ENCODE measurements at regions not wholly inside any gene's neighbourhood (a gene's known extent, or its start where the extent isn't known, plus 50 kb on each side); places are given as distances from the start of the nearest gene placed in this dataset.
"Not testable (repeated sequence)": the region's sequence is repeated elsewhere in the genome, so short reads cannot be mapped to it uniquely, and the experiment has no call there.

DNA sequence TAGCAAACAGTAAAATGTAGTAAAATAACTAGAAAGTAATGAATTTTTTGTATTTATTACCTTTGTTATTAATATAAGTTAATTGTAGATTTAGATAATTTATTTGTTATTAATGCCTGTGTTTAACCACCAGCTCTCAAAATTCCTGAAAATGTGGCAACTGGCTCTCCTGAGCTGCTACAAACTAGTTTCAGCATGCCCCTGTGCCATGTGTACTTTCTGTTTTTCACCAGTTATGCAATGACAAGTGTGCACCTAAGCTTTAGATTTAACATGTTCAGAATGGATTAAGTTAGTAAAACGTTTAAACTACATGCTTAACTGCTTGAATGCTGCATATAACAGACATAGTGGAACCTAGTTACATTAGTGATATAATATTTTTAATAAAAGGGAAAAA is 88.1 kb downstream of the POSTN start:
- Histone ChIP-seq H3K27ac (ENCODE audit: low read depth, low read length) (no peak overlapping the region), H3K4me2 (ENCODE audit: insufficient read depth, low read length) (no peak overlapping the region), H2AFZ (ENCODE audit: low read length) (no peak overlapping the region), H4K20me1 (ENCODE audit: insufficient read depth, low read length) (no peaks in the 10 kb centered on the region), H3K4me1 (ENCODE audit: insufficient read depth, low read length) (peaks cover 9% of the 10 kb centered on the region), H3K4me3 (ENCODE audit: insufficient read depth, low read length) (no peak overlapping the region), H3K36me3 (ENCODE audit: insufficient read depth, low read length) (no peaks in the 10 kb centered on the region), H3K79me2 (ENCODE audit: insufficient read depth, low read length) (no peaks in the 10 kb centered on the region), H3K9me3 (ENCODE audit: low read depth, low read length) (no peaks in the 10 kb centered on the region), H3K27me3 (ENCODE audit: insufficient read depth, low read length) (no peaks in the 10 kb centered on the region)
- no peak for DNase-seq (ENCODE audit: insufficient read length, low spot score, missing footprints)
- no peak for TF ChIP-seq CTCF (IDR thresholded peaks at IDR 0.05; ENCODE audit: extremely low read depth, low read depth, low read length)

GRCh38 chr13:37505531-37505930 is 93.0 kb downstream of the POSTN start:
- H3K4me3 ChIP-seq (ENCODE audit: insufficient read depth, low read length) = no peak overlapping the region
- no peak overlapping the region for H3K4me2 ChIP-seq (ENCODE audit: insufficient read depth, low read length)
- H3K79me2 ChIP-seq (ENCODE audit: insufficient read depth, low read length) = no peaks in the 10 kb centered on the region
- no peaks in the 10 kb centered on the region for H3K9me3 ChIP-seq (ENCODE audit: low read depth, low read length)
- no peaks in the 10 kb centered on the region for H4K20me1 ChIP-seq (ENCODE audit: insufficient read depth, low read length)
- H2AFZ ChIP-seq (ENCODE audit: low read length) = no peak overlapping the region
- no peaks in the 10 kb centered on the region for H3K27me3 ChIP-seq (ENCODE audit: insufficient read depth, low read length)
- TF ChIP-seq CTCF (IDR thresholded peaks at IDR 0.05; ENCODE audit: extremely low read depth, low read depth, low read length) = no peak
- peaks cover 9% of the 10 kb centered on the region for H3K4me1 ChIP-seq (ENCODE audit: insufficient read depth, low read length)
- no peaks in the 10 kb centered on the region for H3K36me3 ChIP-seq (ENCODE audit: insufficient read depth, low read length)
- DNase-seq (ENCODE audit: insufficient read length, low spot score, missing footprints) = no peak
- H3K27ac ChIP-seq (ENCODE audit: low read depth, low read length) = no peak overlapping the region

- H3K27me3 ChIP-seq (ENCODE audit: insufficient read depth, low read length) = no peaks in the 10 kb centered on the region
- no peaks in the 10 kb centered on the region for H4K20me1 ChIP-seq (ENCODE audit: insufficient read depth, low read length)
- no peaks in the 10 kb centered on the region for H3K79me2 ChIP-seq (ENCODE audit: insufficient read depth, low read length)
- no peak overlapping the region for H3K4me3 ChIP-seq (ENCODE audit: insufficient read depth, low read length)
- H3K4me2 ChIP-seq (ENCODE audit: insufficient read depth, low read length) = no peak overlapping the region
- TF ChIP-seq CTCF (IDR thresholded peaks at IDR 0.05; ENCODE audit: extremely low read depth, low read depth, low read length) = no peak
- H3K27ac ChIP-seq (ENCODE audit: low read depth, low read length) = no peak overlapping the region
- peaks cover 6% of the 10 kb centered on the region for H3K4me1 ChIP-seq (ENCODE audit: insufficient read depth, low read length)
- no peaks in the 10 kb centered on the region for H3K36me3 ChIP-seq (ENCODE audit: insufficient read depth, low read length)
- H3K9me3 ChIP-seq (ENCODE audit: low read depth, low read length) = no peaks in the 10 kb centered on the region
- H2AFZ ChIP-seq (ENCODE audit: low read length) = no peak overlapping the region
- no peak for DNase-seq (ENCODE audit: insufficient read length, low spot score, missing footprints)
These were observed 94.3 kb downstream of the POSTN start for GRCh38 chr13:37504251-37504650.

- no peak overlapping the region for H3K27ac ChIP-seq (ENCODE audit: low read depth, low read length)
- peaks cover 7% of the 10 kb centered on the region for H3K4me1 ChIP-seq (ENCODE audit: insufficient read depth, low read length)
- H3K36me3 ChIP-seq (ENCODE audit: insufficient read depth, low read length) = no peaks in the 10 kb centered on the region
- H3K4me3 ChIP-seq (ENCODE audit: insufficient read depth, low read length) = no peak overlapping the region
- no peak for TF ChIP-seq CTCF (IDR thresholded peaks at IDR 0.05; ENCODE audit: extremely low read depth, low read depth, low read length)
- no peaks in the 10 kb centered on the region for H3K27me3 ChIP-seq (ENCODE audit: insufficient read depth, low read length)
- no peak overlapping the region for H2AFZ ChIP-seq (ENCODE audit: low read length)
- no peaks in the 10 kb centered on the region for H4K20me1 ChIP-seq (ENCODE audit: insufficient read depth, low read length)
- H3K79me2 ChIP-seq (ENCODE audit: insufficient read depth, low read length) = no peaks in the 10 kb centered on the region
- no peak for DNase-seq (ENCODE audit: insufficient read length, low spot score, missing footprints)
- no peaks in the 10 kb centered on the region for H3K9me3 ChIP-seq (ENCODE audit: low read depth, low read length)
- no peak overlapping the region for H3K4me2 ChIP-seq (ENCODE audit: insufficient read depth, low read length)
These were observed 95.3 kb downstream of the POSTN start for GRCh38 chr13:37503287-37503686.

DNA sequence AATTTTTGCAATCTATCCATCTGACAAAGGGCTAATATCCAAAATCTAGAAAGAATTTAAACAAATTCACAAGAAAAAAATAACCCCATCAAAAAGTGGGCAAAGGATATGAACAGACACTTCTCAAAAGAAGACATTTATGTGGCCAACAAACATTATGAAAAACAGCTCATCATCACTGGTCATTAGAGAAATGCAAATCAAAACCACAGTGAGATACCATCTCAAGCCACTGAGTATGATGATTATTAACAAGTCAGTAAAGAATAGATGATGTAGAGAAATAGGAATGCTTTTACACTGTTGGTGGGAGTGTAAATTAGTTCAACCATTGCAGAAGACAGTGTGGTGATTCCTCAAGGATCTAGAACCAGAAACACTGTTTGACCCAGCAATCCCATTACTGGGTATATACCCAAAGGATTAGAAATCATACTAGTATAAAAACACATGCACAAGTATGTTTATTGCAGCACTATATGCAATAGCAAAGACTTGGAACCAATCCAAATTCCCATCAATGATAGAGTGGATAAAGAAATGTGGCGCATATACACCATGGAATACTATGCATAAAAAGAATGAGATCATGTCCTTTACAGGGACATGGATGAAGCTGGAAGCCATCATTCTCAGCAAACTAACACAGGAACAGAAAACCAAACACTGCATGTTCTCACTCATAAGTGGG is 96.1 kb downstream of the POSTN start:
- not testable (repeated sequence) for H3K9me3 ChIP-seq (ENCODE audit: low read depth, low read length); H3K79me2 ChIP-seq (ENCODE audit: insufficient read depth, low read length); H3K27me3 ChIP-seq (ENCODE audit: insufficient read depth, low read length); H3K4me3 ChIP-seq (ENCODE audit: insufficient read depth, low read length); H2AFZ ChIP-seq (ENCODE audit: low read length); H3K4me2 ChIP-seq (ENCODE audit: insufficient read depth, low read length); DNase-seq (ENCODE audit: insufficient read length, low spot score, missing footprints); H4K20me1 ChIP-seq (ENCODE audit: insufficient read depth, low read length); H3K4me1 ChIP-seq (ENCODE audit: insufficient read depth, low read length); H3K36me3 ChIP-seq (ENCODE audit: insufficient read depth, low read length)
- H3K27ac ChIP-seq (ENCODE audit: low read depth, low read length) = peak overlapping the region; percentile 72

Measured in osteoblast (primary cell).